Heart left ventricle (tissue), 16 donors: ENCODE measurements at regions not wholly inside any gene's neighbourhood (a gene's known extent, or its start where the extent isn't known, plus 50 kb on each side); places are given as distances from the start of the nearest gene placed in this dataset.

Experiments used
- ATAC-seq, 4 donors: fragments of 200-7000 bp; cut with Tn5 transposase; one replicate each; pipeline ENCODE4 v1.9.1; 2020 to 2022; ENCODE audit warnings: moderate library complexity in 4 of 4, mild to moderate bottlenecking in 3 of 4, moderate number of reproducible peaks in 1 of 4
- DNase-seq, 5 donors: peaks; one replicate each; pipeline ENCODE4 v3.0.0-alpha.2; 2020
- H3K27ac ChIP-seq, 12 donors: fragments of 200-600 bp; sonication (generic) in 4 of 12; one replicate each; pipeline versions ENCODE4 v1.5.0 to v1.8.0; 2016 to 2022; ENCODE audit warnings: mild to moderate bottlenecking in 2 of 12
- H3K27me3 ChIP-seq, 9 donors: fragments of 200-600 bp; sonication (generic) in 2 of 9; one replicate each; pipeline versions ENCODE4 v1.5.1 to v1.8.0; 2016 to 2022; ENCODE audit warnings: mild to moderate bottlenecking in 3 of 9
- H3K36me3 ChIP-seq, 9 donors: fragments of 200-600 bp; sonication (generic) in 2 of 9; one replicate each; pipeline versions ENCODE4 v1.5.0 to v1.8.0; 2018 to 2022; ENCODE audit warnings: mild to moderate bottlenecking in 2 of 9
- H3K4me1 ChIP-seq, 12 donors: fragments of 200-600 bp; sonication (generic) in 4 of 12; one replicate each; pipeline versions ENCODE4 v1.5.0 to v1.8.0; 2016 to 2022; ENCODE audit warnings: mild to moderate bottlenecking in 3 of 12
- H3K4me3 ChIP-seq, 12 donors: fragments of 200-600 bp; sonication (generic) in 4 of 12; one replicate each; pipeline versions ENCODE4 v1.5.0 to v1.8.0; 2017 to 2022; ENCODE audit warnings: mild to moderate bottlenecking in 9 of 12, moderate library complexity in 4 of 12
- H3K9me3 ChIP-seq, 12 donors: fragments of 200-600 bp; sonication (generic) in 4 of 12; one replicate each; pipeline versions ENCODE4 v1.5.0 to v1.8.0; 2016 to 2022; ENCODE audit warnings: mild to moderate bottlenecking in 1 of 12
- CTCF ChIP-seq, 12 donors: fragments of 200-600 bp; sonication (generic) in 4 of 12; IDR thresholded peaks; one replicate each; pipeline versions ENCODE4 v1.5.0 to v1.8.0; 2018 to 2022; ENCODE audit warnings: antibody characterized with exemption in 12 of 12, mild to moderate bottlenecking in 5 of 12
- POLR2A ChIP-seq, 2 donors: fragments of 450-650 bp; IDR thresholded peaks; one replicate each; pipeline ENCODE4 v1.6.1; 2017; ENCODE audit warnings: antibody characterized with exemption in 2 of 2, mild to moderate bottlenecking in 2 of 2, moderate library complexity in 2 of 2
- WGBS, 4 donors: extraction: QIAGEN DNeasy Blood & Tissue Kit in 2 of 4; methylation state at CpG; one replicate each; pipeline versions ENCODE4 v1.1.5 to v1.1.7; 2013 to 2018; 5-methylcytosine and 5-hydroxymethylcytosine counted together
- intact Hi-C, 10 donors: fragments of 100-400 bp; cut with DNase I; formaldehyde crosslinking; loops; one replicate each; pipeline versions ENCODE4 v1.11.1 to v1.14.2; 2022
- donor health status: ischemic (EF 13 %, LVEDD 7.1; RV severe dilation, severe dysfunction).
- donor health status: healthy with polysubstance abuse.
- donor health status: DM: no; HTN: yes; CAD: no.
- donor health status: DM: no; HTN: no; CAD: no.
- donor health status: ischemic (EF 25% LVEDD 6.9; RV normal size, moderate dysfunction).
- donor health status: ischemic (EF 25% LVEDD 5.7; RV mildly dilated, moderate dysfunction).
- donor health status: healthy.
- donor health status: DM: yes; HTN: yes; CAD: no.
- donor health status: ischemic (EF 35%, LVEDD 5.7; RV mildly dilated, moderate dysfunction).
- donor health status: nonischemic (EF 11% LVEDD 7.7; RV severe dilation, severe dysfunction).
- donor health status: DM: yes; HTN: yes; CAD: no.
- donor health status: PGD.
- donor health status: ischemic (EF 29% LVEDD 5.4; RV normal size, mild dysfunction).
- donor health status: nonischemic (EF 23%, LVEDD 6.1; RV moderate dilation, normal function).

- no peaks in the 10 kb centered on the region for H3K36me3 ChIP-seq
- H3K27me3 ChIP-seq: no peaks in the 10 kb centered on the region
- TF ChIP-seq POLR2A (IDR thresholded peaks at IDR 0.05) (no peak), CTCF (IDR thresholded peaks at IDR 0.05) (no peak)
- no peaks in the 10 kb centered on the region for H3K9me3 ChIP-seq
- ATAC-seq: no peak
- peak overlapping the region in 11 of 12 donors; percentile 12 to 82 (median 62) for H3K4me3 ChIP-seq
- WGBS, 4 donors: 61 to 66% (median 64%) methylated on average over 13 to 15 of the region's 15 CpGs
- intact Hi-C loops: loop anchor here (1.0 to 10.0 kb wide), 16 partner anchors 179 to 607 kb away; partner anchors contain the start of genes SLC7A1 (in 1 of the 10) and UBL3 (in 1 of the 10)
- H3K4me1 ChIP-seq: peaks cover 0 to 26% (median 12%) of the 10 kb centered on the region in 12 donors
- peak overlapping the region in 4 of 12 donors; percentile 1 to 66 (median 34) for H3K27ac ChIP-seq
- no peak for DNase-seq
Observed at GRCh38 chr13:30113983-30114570, 193.3 kb downstream of the KATNAL1 start.

GRCh38 chr13:30113551-30113950 lies 193.8 kb downstream of the KATNAL1 start:
- no peak overlapping the region for H3K4me3 ChIP-seq
- peak in 1 of 4 donors; percentile 16 for ATAC-seq
- no peak for DNase-seq
- no peaks in the 10 kb centered on the region for H3K9me3 ChIP-seq
- no peaks in the 10 kb centered on the region for H3K36me3 ChIP-seq
- intact Hi-C loops: loop anchor here (1.0 to 10.0 kb wide), 13 partner anchors 179 to 607 kb away; partner anchors contain the start of genes SLC7A1 (in 1 of the 10) and UBL3 (in 1 of the 10)
- 49 to 72% (median 60%) methylated on average over 5 of the region's 5 CpGs for WGBS, 4 donors
- H3K4me1 ChIP-seq: peaks cover 0 to 26% (median 12%) of the 10 kb centered on the region in 12 donors
- TF ChIP-seq POLR2A (IDR thresholded peaks at IDR 0.05) (no peak), CTCF (IDR thresholded peaks at IDR 0.05) (no peak)
- no peaks in the 10 kb centered on the region for H3K27me3 ChIP-seq
- H3K27ac ChIP-seq: peak overlapping the region in 2 of 12 donors; percentile 28 to 66

GRCh38 chr13:30112602-30113435 lies 194.5 kb downstream of the KATNAL1 start:
- H3K4me3 ChIP-seq: peak overlapping the region in 4 of 12 donors; percentile 3 to 26 (median 14)
- H3K4me1 ChIP-seq: peaks cover 0 to 26% (median 12%) of the 10 kb centered on the region in 12 donors
- no peaks in the 10 kb centered on the region for H3K36me3 ChIP-seq
- no peaks in the 10 kb centered on the region for H3K9me3 ChIP-seq
- intact Hi-C loops: loop anchor here (1.0 to 10.0 kb wide), 13 partner anchors 178 to 606 kb away; partner anchors contain the start of genes SLC7A1 (in 1 of the 10) and UBL3 (in 1 of the 10)
- DNase-seq (peak; percentile 62 to 76 (median 74)), ATAC-seq (peak; percentile 66 to 77 (median 74))
- peak; percentile 92 to 100 (median 98) for TF ChIP-seq CTCF (IDR thresholded peaks at IDR 0.05)
- TF ChIP-seq POLR2A (IDR thresholded peaks at IDR 0.05): no peak
- 22 to 29% (median 26%) methylated on average over 19 of the region's 19 CpGs for WGBS, 4 donors
- no peaks in the 10 kb centered on the region for H3K27me3 ChIP-seq
- H3K27ac ChIP-seq: peak overlapping the region in 2 of 12 donors; percentile 28 to 66

GRCh38 chr13:30111810-30112209 lies 195.5 kb downstream of the KATNAL1 start:
- no peaks in the 10 kb centered on the region for H3K27me3 ChIP-seq
- H3K4me3 ChIP-seq: no peak overlapping the region
- H3K4me1 ChIP-seq: peaks cover 0 to 26% (median 12%) of the 10 kb centered on the region in 12 donors
- intact Hi-C loops: loop anchor here (2.0 to 10.0 kb wide), 12 partner anchors 177 to 605 kb away; partner anchors contain the start of genes SLC7A1 (in 1 of the 10) and UBL3 (in 1 of the 10)
- H3K9me3 ChIP-seq: no peaks in the 10 kb centered on the region
- no peak for ATAC-seq
- H3K36me3 ChIP-seq: no peaks in the 10 kb centered on the region
- no peak overlapping the region for H3K27ac ChIP-seq
- no peak for DNase-seq
- WGBS, 4 donors: 87 to 94% (median 91%) methylated on average over 5 of the region's 5 CpGs
- TF ChIP-seq POLR2A (IDR thresholded peaks at IDR 0.05) (no peak), CTCF (IDR thresholded peaks at IDR 0.05) (no peak)
